CD4-positive, CD25-positive, alpha-beta regulatory T cell (primary cell): ENCODE measurements at regions not wholly inside any gene's neighbourhood (a gene's known extent, or its start where the extent isn't known, plus 50 kb on each side); places are given as distances from the start of the nearest gene placed in this dataset.

Source experiments
- ATAC-seq, 2 donors: fragments of 150-1000 bp; cut with Tn5 transposase; one replicate each; pipeline ENCODE4 v1.10.0; 2021; ENCODE audit warnings: low read depth in 2 of 2, moderate number of reproducible peaks in 2 of 2, moderate library complexity in 1 of 2
- DNase-seq, 3 donors: peaks; one replicate each; pipeline versions ENCODE4 v3.0.0 to v3.0.0-alpha.2; 2012 to 2022; ENCODE audit warnings: mixed read lengths in 1 of 3
- H3K27ac ChIP-seq: one replicate; pipeline ENCODE4 v1.7.0; 2013; ENCODE audit warnings: mild to moderate bottlenecking, low read length; ENCODE audit not compliant: insufficient read depth, poor library complexity, severe bottlenecking
- H3K27me3 ChIP-seq: one replicate; pipeline ENCODE4 v1.7.0; 2013; ENCODE audit warnings: low read length; ENCODE audit not compliant: control insufficient read depth, insufficient read depth
- H3K36me3 ChIP-seq: one replicate; pipeline ENCODE4 v1.7.0; 2013; ENCODE audit warnings: mild to moderate bottlenecking, low read length, moderate library complexity; ENCODE audit not compliant: control insufficient read depth, insufficient read depth
- H3K4me1 ChIP-seq: 2 replicates; pipeline ENCODE4 v1.7.0; 2013; ENCODE audit warnings: mild to moderate bottlenecking, low read length; ENCODE audit not compliant: insufficient read depth, control insufficient read depth, poor library complexity, severe bottlenecking
- H3K4me3 ChIP-seq: one replicate; pipeline ENCODE4 v1.7.0; 2013; ENCODE audit warnings: low read depth, mild to moderate bottlenecking, low read length, moderate library complexity
- H3K9me3 ChIP-seq, 2 experiments: 1 replicate in 1 of 2; 2 replicates in 1 of 2; pipeline ENCODE4 v1.7.0; 2013; ENCODE audit warnings: low read length in 2 of 2, mild to moderate bottlenecking in 1 of 2, moderate library complexity in 1 of 2; ENCODE audit not compliant: control insufficient read depth in 2 of 2
- H3K27ac Mint-ChIP-seq, 3 donors: one replicate each; pipeline ENCODE4 v1.8.0; 2020 to 2022; ENCODE audit warnings: mild to moderate bottlenecking in 3 of 3, mixed read lengths in 3 of 3, moderate library complexity in 2 of 3
- H3K27me3 Mint-ChIP-seq: one replicate; pipeline ENCODE4 v1.8.0; 2022; ENCODE audit warnings: mild to moderate bottlenecking, mixed read lengths
- H3K36me3 Mint-ChIP-seq: one replicate; pipeline ENCODE4 v1.8.0; 2020; ENCODE audit warnings: mixed read lengths
- H3K4me1 Mint-ChIP-seq, 4 donors: one replicate each; pipeline ENCODE4 v1.8.0; 2020 to 2022; ENCODE audit warnings: mixed read lengths in 4 of 4, mild to moderate bottlenecking in 1 of 4
- H3K4me3 Mint-ChIP-seq, 4 donors: one replicate each; pipeline ENCODE4 v1.8.0; 2020 to 2022; ENCODE audit warnings: mild to moderate bottlenecking in 4 of 4, mixed read lengths in 4 of 4, moderate library complexity in 3 of 4
- H3K9me3 Mint-ChIP-seq, 7 donors: one replicate each; pipeline ENCODE4 v1.8.0; 2020 to 2022; ENCODE audit warnings: mixed read lengths in 7 of 7, mild to moderate bottlenecking in 3 of 7, moderate library complexity in 2 of 7

GRCh38 chr7:125876431-125876830, 946.8 kb upstream of the POT1 start:
- Mint-ChIP-seq H3K9me3 (peaks cover 0 to 6% (median 3%) of the 10 kb centered on the region in 7 donors), H3K27ac (no peak overlapping the region), H3K27me3 (no peaks in the 10 kb centered on the region), H3K4me1 (no peaks in the 10 kb centered on the region), H3K36me3 (no peaks in the 10 kb centered on the region), H3K4me3 (no peak overlapping the region)
- Histone ChIP-seq H3K27me3 (no peaks in the 10 kb centered on the region), H3K36me3 (no peaks in the 10 kb centered on the region), H3K4me1 (no peaks in the 10 kb centered on the region), H3K27ac (no peak overlapping the region), H3K4me3 (no peak overlapping the region), H3K9me3 (no peaks in the 10 kb centered on the region)
- no peak for ATAC-seq
- DNase-seq: no peak

- Histone ChIP-seq H3K9me3 (no peaks in the 10 kb centered on the region), H3K27me3 (no peaks in the 10 kb centered on the region), H3K4me1 (no peaks in the 10 kb centered on the region), H3K4me3 (no peak overlapping the region), H3K36me3 (no peaks in the 10 kb centered on the region), H3K27ac (no peak overlapping the region)
- Mint-ChIP-seq H3K27ac (no peak overlapping the region), H3K4me3 (no peak overlapping the region), H3K27me3 (no peaks in the 10 kb centered on the region), H3K36me3 (no peaks in the 10 kb centered on the region), H3K4me1 (no peaks in the 10 kb centered on the region), H3K9me3 (peaks cover 0 to 20% (median 3%) of the 10 kb centered on the region in 7 donors)
- ATAC-seq (no peak), DNase-seq (no peak)
These were observed 941.8 kb upstream of the POT1 start for GRCh38 chr7:125871431-125871830.

GRCh38 chr7:125857606-125858005, 928.0 kb upstream of the POT1 start:
- Mint-ChIP-seq H3K36me3 (no peaks in the 10 kb centered on the region), H3K4me3 (no peak overlapping the region), H3K27ac (no peak overlapping the region), H3K9me3 (peaks cover 0 to 22% (median 12%) of the 10 kb centered on the region in 7 donors), H3K4me1 (no peaks in the 10 kb centered on the region), H3K27me3 (no peaks in the 10 kb centered on the region)
- ATAC-seq (no peak), DNase-seq (no peak)
- Histone ChIP-seq H3K27me3 (no peaks in the 10 kb centered on the region), H3K27ac (no peak overlapping the region), H3K9me3 (no peaks in the 10 kb centered on the region), H3K4me1 (no peaks in the 10 kb centered on the region), H3K36me3 (no peaks in the 10 kb centered on the region), H3K4me3 (no peak overlapping the region)

GRCh38 chr7:125848157-125848556, 918.5 kb upstream of the POT1 start:
- H3K4me3 Mint-ChIP-seq: no peak overlapping the region
- no peak for DNase-seq

GRCh38 chr7:125847692-125848091, 918.1 kb upstream of the POT1 start:
- DNase-seq (no peak), ATAC-seq (no peak)
- Mint-ChIP-seq H3K27me3 (no peaks in the 10 kb centered on the region), H3K27ac (no peak overlapping the region), H3K4me3 (no peak overlapping the region), H3K4me1 (no peaks in the 10 kb centered on the region), H3K36me3 (no peaks in the 10 kb centered on the region), H3K9me3 (peaks cover 5 to 26% (median 13%) of the 10 kb centered on the region in 7 donors)
- H3K27ac ChIP-seq: no peak overlapping the region
- H3K4me3 ChIP-seq: no peak overlapping the region
- peaks cover 3 to 4% of the 10 kb centered on the region in 2 experiments for H3K9me3 ChIP-seq
- no peaks in the 10 kb centered on the region for H3K36me3 ChIP-seq
- no peaks in the 10 kb centered on the region for H3K4me1 ChIP-seq
- H3K27me3 ChIP-seq: no peaks in the 10 kb centered on the region

More at GRCh38 chr7:125848157-125848556, 918.5 kb upstream of the POT1 start:
- no peaks in the 10 kb centered on the region for H3K4me1 ChIP-seq
- H3K36me3 ChIP-seq: no peaks in the 10 kb centered on the region
- H3K27me3 ChIP-seq: no peaks in the 10 kb centered on the region
- H3K4me1 Mint-ChIP-seq: no peaks in the 10 kb centered on the region
- H3K27me3 Mint-ChIP-seq: no peaks in the 10 kb centered on the region
- H3K9me3 Mint-ChIP-seq: peaks cover 5 to 26% (median 13%) of the 10 kb centered on the region in 7 donors
- H3K36me3 Mint-ChIP-seq: no peaks in the 10 kb centered on the region
- H3K27ac Mint-ChIP-seq: no peak overlapping the region
- no peak overlapping the region for H3K4me3 ChIP-seq
- H3K27ac ChIP-seq: no peak overlapping the region
- ATAC-seq: no peak
- peaks cover 3 to 4% of the 10 kb centered on the region in 2 experiments for H3K9me3 ChIP-seq

- H3K4me1 ChIP-seq: no peaks in the 10 kb centered on the region
- H3K9me3 Mint-ChIP-seq: peaks cover 5 to 26% (median 12%) of the 10 kb centered on the region in 7 donors
- no peak overlapping the region for H3K4me3 Mint-ChIP-seq
- H3K36me3 Mint-ChIP-seq: no peaks in the 10 kb centered on the region
- no peak for ATAC-seq
- no peak for DNase-seq
- H3K4me3 ChIP-seq: no peak overlapping the region
- no peaks in the 10 kb centered on the region for H3K27me3 Mint-ChIP-seq
- no peaks in the 10 kb centered on the region for H3K4me1 Mint-ChIP-seq
- no peaks in the 10 kb centered on the region for H3K36me3 ChIP-seq
- H3K27me3 ChIP-seq: no peaks in the 10 kb centered on the region
- H3K27ac ChIP-seq: no peak overlapping the region
- peaks cover 2 to 3% of the 10 kb centered on the region in 2 experiments for H3K9me3 ChIP-seq
- H3K27ac Mint-ChIP-seq: no peak overlapping the region
These were observed 917.4 kb upstream of the POT1 start for GRCh38 chr7:125847055-125847454.

- H3K36me3 Mint-ChIP-seq: no peaks in the 10 kb centered on the region
These were observed 916.1 kb upstream of the POT1 start for GRCh38 chr7:125845686-125846085.

GRCh38 chr7:125834421-125834820, 904.8 kb upstream of the POT1 start:
- Histone ChIP-seq H3K4me3 (no peak overlapping the region), H3K36me3 (no peaks in the 10 kb centered on the region), H3K9me3 (no peaks in the 10 kb centered on the region), H3K4me1 (no peaks in the 10 kb centered on the region), H3K27ac (no peak overlapping the region), H3K27me3 (no peaks in the 10 kb centered on the region)
- peaks cover 2 to 14% (median 8%) of the 10 kb centered on the region in 7 donors for H3K9me3 Mint-ChIP-seq
- H3K36me3 Mint-ChIP-seq: no peaks in the 10 kb centered on the region
- no peak overlapping the region for H3K27ac Mint-ChIP-seq
- H3K4me3 Mint-ChIP-seq: no peak overlapping the region
- H3K4me1 Mint-ChIP-seq: no peaks in the 10 kb centered on the region
- DNase-seq: no peak
- no peaks in the 10 kb centered on the region for H3K27me3 Mint-ChIP-seq
- no peak for ATAC-seq

More at GRCh38 chr7:125845686-125846085, 916.1 kb upstream of the POT1 start:
- Histone ChIP-seq H3K27me3 (no peaks in the 10 kb centered on the region), H3K4me1 (no peaks in the 10 kb centered on the region), H3K27ac (no peak overlapping the region), H3K36me3 (no peaks in the 10 kb centered on the region), H3K4me3 (no peak overlapping the region), H3K9me3 (peaks cover 2 to 3% of the 10 kb centered on the region in 2 experiments)
- no peaks in the 10 kb centered on the region for H3K4me1 Mint-ChIP-seq
- DNase-seq (no peak), ATAC-seq (no peak)
- no peaks in the 10 kb centered on the region for H3K27me3 Mint-ChIP-seq
- no peak overlapping the region for H3K27ac Mint-ChIP-seq
- H3K9me3 Mint-ChIP-seq: peaks cover 5 to 26% (median 11%) of the 10 kb centered on the region in 7 donors
- no peak overlapping the region for H3K4me3 Mint-ChIP-seq
